Natural killer cell (primary cell): ENCODE measurements at regions not wholly inside any gene's neighbourhood (a gene's known extent, or its start where the extent isn't known, plus 50 kb on each side); places are given as distances from the start of the nearest gene placed in this dataset.

Experiments
- ATAC-seq, 3 donors: fragments of 150-1000 bp in 2 of 3; fragments of 200-7000 bp in 1 of 3; cut with Tn5 transposase; 1 replicate in 1 of 3; 2 replicates in 2 of 3; pipeline ENCODE4 v1.10.0; 2021; ENCODE audit warnings: mild to moderate bottlenecking in 2 of 3, moderate library complexity in 2 of 3
- DNase-seq, 2 donors: peaks; one replicate each; pipeline versions ENCODE4 v3.0.0 to v3.0.0-alpha.2; 2013 to 2021; ENCODE audit warnings: mixed read lengths in 1 of 2
- H3K27ac ChIP-seq: one replicate; pipeline ENCODE4 v1.5.1; 2013; ENCODE audit warnings: mild to moderate bottlenecking, low read length
- H3K27me3 ChIP-seq: one replicate; pipeline ENCODE4 v1.6.1; 2013; ENCODE audit warnings: low read length; ENCODE audit not compliant: control insufficient read depth, insufficient read depth
- H3K36me3 ChIP-seq: one replicate; pipeline ENCODE4 v1.6.1; 2013; ENCODE audit warnings: low read length; ENCODE audit not compliant: control insufficient read depth, insufficient read depth
- H3K4me1 ChIP-seq: one replicate; pipeline ENCODE4 v1.6.1; 2013; ENCODE audit warnings: low read length; ENCODE audit not compliant: control insufficient read depth, insufficient read depth
- H3K4me3 ChIP-seq: one replicate; pipeline ENCODE4 v1.5.1; 2013; ENCODE audit warnings: low read length
- H3K9me3 ChIP-seq: one replicate; pipeline ENCODE4 v1.6.1; 2013; ENCODE audit warnings: low read length; ENCODE audit not compliant: control insufficient read depth, insufficient read depth
- H3K27ac Mint-ChIP-seq, 2 donors: one replicate each; pipeline ENCODE4 v1.8.0; 2022; ENCODE audit warnings: mild to moderate bottlenecking in 2 of 2, mixed read lengths in 2 of 2, moderate library complexity in 1 of 2
- H3K27me3 Mint-ChIP-seq, 2 donors: one replicate each; pipeline ENCODE4 v1.8.0; 2022; ENCODE audit warnings: low read depth in 2 of 2, mixed read lengths in 2 of 2
- H3K36me3 Mint-ChIP-seq: one replicate; pipeline ENCODE4 v1.8.0; 2022; ENCODE audit warnings: mixed read lengths
- H3K4me1 Mint-ChIP-seq, 2 donors: one replicate each; pipeline ENCODE4 v1.8.0; 2022; ENCODE audit warnings: mixed read lengths in 2 of 2
- H3K4me3 Mint-ChIP-seq: one replicate; pipeline ENCODE4 v1.8.0; 2022; ENCODE audit warnings: mild to moderate bottlenecking, moderate library complexity, mixed read lengths
- H3K9me3 Mint-ChIP-seq, 2 donors: one replicate each; pipeline ENCODE4 v1.8.0; 2022; ENCODE audit warnings: mixed read lengths in 2 of 2
- WGBS: methylation state at CpG from one replicate; pipeline ENCODE4 v1.1.7; 2013; ENCODE audit warnings: missing lambda C conversion rate; ENCODE audit not compliant: insufficient coverage; 5-methylcytosine and 5-hydroxymethylcytosine counted together
- intact Hi-C: fragments of 100-400 bp; cut with micrococcal nuclease; formaldehyde crosslinking; loops from one replicate; pipeline ENCODE4 v1.14.2; 2022
- TF ChIP-seq, protein P1 (sequence below): fragments of 200-600 bp; IDR thresholded peaks from one replicate; pipeline ENCODE4 v1.8.0; 2022; ENCODE audit warnings: antibody characterized with exemption

- no peak for DNase-seq
- no peaks in the 10 kb centered on the region for H3K27me3 ChIP-seq
- WGBS, result 67% methylated on average over 9 of the region's 9 CpGs
- H3K27ac Mint-ChIP-seq, result no peak overlapping the region
- TF ChIP-seq, protein P1, sequence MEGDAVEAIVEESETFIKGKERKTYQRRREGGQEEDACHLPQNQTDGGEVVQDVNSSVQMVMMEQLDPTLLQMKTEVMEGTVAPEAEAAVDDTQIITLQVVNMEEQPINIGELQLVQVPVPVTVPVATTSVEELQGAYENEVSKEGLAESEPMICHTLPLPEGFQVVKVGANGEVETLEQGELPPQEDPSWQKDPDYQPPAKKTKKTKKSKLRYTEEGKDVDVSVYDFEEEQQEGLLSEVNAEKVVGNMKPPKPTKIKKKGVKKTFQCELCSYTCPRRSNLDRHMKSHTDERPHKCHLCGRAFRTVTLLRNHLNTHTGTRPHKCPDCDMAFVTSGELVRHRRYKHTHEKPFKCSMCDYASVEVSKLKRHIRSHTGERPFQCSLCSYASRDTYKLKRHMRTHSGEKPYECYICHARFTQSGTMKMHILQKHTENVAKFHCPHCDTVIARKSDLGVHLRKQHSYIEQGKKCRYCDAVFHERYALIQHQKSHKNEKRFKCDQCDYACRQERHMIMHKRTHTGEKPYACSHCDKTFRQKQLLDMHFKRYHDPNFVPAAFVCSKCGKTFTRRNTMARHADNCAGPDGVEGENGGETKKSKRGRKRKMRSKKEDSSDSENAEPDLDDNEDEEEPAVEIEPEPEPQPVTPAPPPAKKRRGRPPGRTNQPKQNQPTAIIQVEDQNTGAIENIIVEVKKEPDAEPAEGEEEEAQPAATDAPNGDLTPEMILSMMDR, result no peak
- H3K36me3 ChIP-seq, result no peaks in the 10 kb centered on the region
- ATAC-seq, result no peak
- no peaks in the 10 kb centered on the region for H3K4me1 Mint-ChIP-seq
- no peaks in the 10 kb centered on the region for H3K36me3 Mint-ChIP-seq
- H3K27me3 Mint-ChIP-seq, result peaks cover 10 to 12% of the 10 kb centered on the region in 2 donors
- no peaks in the 10 kb centered on the region for H3K4me1 ChIP-seq
- intact Hi-C loops, result no loop called here
- H3K9me3 Mint-ChIP-seq, result no peaks in the 10 kb centered on the region
- no peak overlapping the region for H3K4me3 ChIP-seq
- H3K9me3 ChIP-seq, result no peaks in the 10 kb centered on the region
- no peak overlapping the region for H3K4me3 Mint-ChIP-seq
- no peak overlapping the region for H3K27ac ChIP-seq
Observed at GRCh38 chr16:86391984-86392383, 118.3 kb upstream of the FOXF1 start.

GRCh38 chr16:86392436-86393152, 117.7 kb upstream of the FOXF1 start:
- Mint-ChIP-seq H3K27me3 (peaks cover 10 to 15% of the 10 kb centered on the region in 2 donors), H3K4me3 (no peak overlapping the region), H3K4me1 (no peaks in the 10 kb centered on the region), H3K27ac (no peak overlapping the region), H3K9me3 (no peaks in the 10 kb centered on the region), H3K36me3 (no peaks in the 10 kb centered on the region)
- Histone ChIP-seq H3K27me3 (no peaks in the 10 kb centered on the region), H3K36me3 (no peaks in the 10 kb centered on the region), H3K4me3 (no peak overlapping the region), H3K4me1 (no peaks in the 10 kb centered on the region), H3K27ac (no peak overlapping the region), H3K9me3 (no peaks in the 10 kb centered on the region)
- intact Hi-C loops, result no loop called here
- ATAC-seq (no peak), DNase-seq (no peak)
- TF ChIP-seq, protein P1, result no peak
- WGBS, result 74% methylated on average over 8 of the region's 8 CpGs

- no peaks in the 10 kb centered on the region for H3K36me3 ChIP-seq
- no peaks in the 10 kb centered on the region for H3K9me3 Mint-ChIP-seq
- WGBS, result 90% methylated on average over 9 of the region's 9 CpGs
- no peak for ATAC-seq
- no peak overlapping the region for H3K4me3 ChIP-seq
- H3K27me3 ChIP-seq, result no peaks in the 10 kb centered on the region
- no peaks in the 10 kb centered on the region for H3K4me1 Mint-ChIP-seq
- H3K9me3 ChIP-seq, result no peaks in the 10 kb centered on the region
- no peaks in the 10 kb centered on the region for H3K36me3 Mint-ChIP-seq
- peaks cover 5 to 11% of the 10 kb centered on the region in 2 donors for H3K27me3 Mint-ChIP-seq
- no peak overlapping the region for H3K27ac ChIP-seq
- intact Hi-C loops, result no loop called here
- H3K4me1 ChIP-seq, result no peaks in the 10 kb centered on the region
- DNase-seq, result no peak
- no peak overlapping the region for H3K27ac Mint-ChIP-seq
- TF ChIP-seq, protein P1, result no peak
- H3K4me3 Mint-ChIP-seq, result no peak overlapping the region
Observed at GRCh38 chr16:86393907-86394626, 116.3 kb upstream of the FOXF1 start.
